GM23248 (cell line): ENCODE measurements at regions not wholly inside any gene's neighbourhood (a gene's known extent, or its start where the extent isn't known, plus 50 kb on each side); places are given as distances from the start of the nearest gene placed in this dataset.
"Not testable (repeated sequence)": the region's sequence is repeated elsewhere in the genome, so short reads cannot be mapped to it uniquely, and the experiment has no call there.

ENCODE experiments used
- DNase-seq: peaks from one replicate; pipeline ENCODE4 v3.0.0-alpha.2; 2015
- H2AFZ ChIP-seq: fragments of 200-600 bp; sonication (generic); 2 replicates; pipeline ENCODE4 v1.6.1; 2016; ENCODE audit warnings: antibody characterized with exemption
- H3F3A ChIP-seq: fragments of 200-600 bp; sonication (generic); 2 replicates; pipeline ENCODE4 v1.6.1; 2016; ENCODE audit warnings: mild to moderate bottlenecking, antibody characterized with exemption, mixed run types; ENCODE audit not compliant: insufficient read depth
- H3K27ac ChIP-seq: fragments of 200-600 bp; sonication (generic); 2 replicates; pipeline ENCODE4 v1.5.1; 2016; ENCODE audit warnings: mild to moderate bottlenecking
- H3K27me3 ChIP-seq: fragments of 200-600 bp; sonication (generic); replicated peaks from 2 replicates; pipeline ENCODE4 v1.6.1; 2016; ENCODE audit warnings: mild to moderate bottlenecking; ENCODE audit not compliant: insufficient read depth
- H3K36me3 ChIP-seq: fragments of 200-600 bp; sonication (generic); 2 replicates; pipeline ENCODE4 v1.6.1; 2016; ENCODE audit warnings: low read depth, mild to moderate bottlenecking
- H3K4me1 ChIP-seq: fragments of 200-600 bp; sonication (generic); 2 replicates; pipeline ENCODE4 v1.6.1; 2016; ENCODE audit warnings: mild to moderate bottlenecking; ENCODE audit not compliant: insufficient read depth
- H3K4me2 ChIP-seq: fragments of 200-600 bp; sonication (generic); one replicate; pipeline ENCODE4 v1.6.1; 2016; ENCODE audit warnings: mild to moderate bottlenecking; ENCODE audit not compliant: unreplicated experiment
- H3K4me3 ChIP-seq: fragments of 200-600 bp; sonication (generic); 2 replicates; pipeline ENCODE4 v1.5.1; 2016; ENCODE audit warnings: mild to moderate bottlenecking
- H3K79me2 ChIP-seq: fragments of 200-600 bp; sonication (generic); 2 replicates; pipeline ENCODE4 v1.6.1; 2016; ENCODE audit warnings: mild to moderate bottlenecking; ENCODE audit not compliant: insufficient read depth
- H3K9ac ChIP-seq: fragments of 200-600 bp; sonication (generic); 2 replicates; pipeline ENCODE4 v1.6.1; 2016; ENCODE audit warnings: mild to moderate bottlenecking
- H3K9me2 ChIP-seq: fragments of 200-600 bp; sonication (generic); 2 replicates; pipeline ENCODE4 v1.6.1; 2016; ENCODE audit warnings: mixed run types, mild to moderate bottlenecking, moderate library complexity; ENCODE audit not compliant: insufficient read depth
- H3K9me3 ChIP-seq: fragments of 200-600 bp; sonication (generic); one replicate; pipeline ENCODE4 v1.6.1; 2017; ENCODE audit warnings: low read depth
- H4K20me1 ChIP-seq: fragments of 200-600 bp; sonication (generic); 2 replicates; pipeline ENCODE4 v1.6.0; 2016; ENCODE audit not compliant: insufficient read depth
- EZH2 ChIP-seq: fragments of 200-600 bp; sonication (generic); IDR thresholded peaks from 2 replicates; pipeline ENCODE4 v1.6.1; 2018; ENCODE audit warnings: antibody characterized with exemption, mild to moderate bottlenecking; ENCODE audit not compliant: insufficient read depth, poor library complexity, severe bottlenecking
- EZH2phosphoT487 ChIP-seq: fragments of 200-600 bp; sonication (generic); IDR thresholded peaks from 2 replicates; pipeline ENCODE4 v1.6.1; 2018; ENCODE audit warnings: antibody characterized with exemption, moderate library complexity, mild to moderate bottlenecking, low read depth; ENCODE audit not compliant: insufficient read depth
- WGBS, 2 experiments: methylation state at CpG; one replicate each; pipeline ENCODE4 v1.1.6; 2015 to 2017; ENCODE audit warnings: low lambda C conversion rate in 2 of 2, low coverage in 1 of 2; ENCODE audit errors: missing lambda C conversion rate in 2 of 2; 5-methylcytosine and 5-hydroxymethylcytosine counted together
- in situ Hi-C: fragments of 300-500 bp; cut with MboI; formaldehyde crosslinking; loops from 2 replicates; pipeline ENCODE4 v1.15.0; 2020

- no peaks in the 10 kb centered on the region for H4K20me1 ChIP-seq
- no peak overlapping the region for H2AFZ ChIP-seq
- H3K9me2 ChIP-seq = no peaks in the 10 kb centered on the region
- H3K9me3 ChIP-seq = no peaks in the 10 kb centered on the region
- no peaks in the 10 kb centered on the region for H3K79me2 ChIP-seq
- TF ChIP-seq EZH2phosphoT487 (no peak), EZH2 (no peak)
- no peak overlapping the region for H3K9ac ChIP-seq
- H3K4me3 ChIP-seq = no peak overlapping the region
- no peak overlapping the region for H3K4me2 ChIP-seq
- WGBS, 2 experiments = 18 to 24% methylated on average over 7 of the region's 7 CpGs
- no peak for DNase-seq
- H3K4me1 ChIP-seq = no peaks in the 10 kb centered on the region
- peaks cover 20% of the 10 kb centered on the region; the same call in 1 of the 2 replicates for H3K27me3 ChIP-seq
- no peaks in the 10 kb centered on the region for H3F3A ChIP-seq
- H3K36me3 ChIP-seq = no peaks in the 10 kb centered on the region
- in situ Hi-C loops = no loop called here
- H3K27ac ChIP-seq = no peak overlapping the region
These were observed 85.0 kb upstream of the ZNF800 start for GRCh38 chr7:127477295-127478023.

- H4K20me1 ChIP-seq = no peaks in the 10 kb centered on the region
- DNase-seq = no peak
- H3K9ac ChIP-seq = no peak overlapping the region
- H3K27ac ChIP-seq = no peak overlapping the region
- 21 to 27% methylated on average over 1 of the region's 1 CpG for WGBS, 2 experiments
- peaks cover 20% of the 10 kb centered on the region; the same call in 1 of the 2 replicates for H3K27me3 ChIP-seq
- H3K79me2 ChIP-seq = no peaks in the 10 kb centered on the region
- H3K4me3 ChIP-seq = no peak overlapping the region
- no peaks in the 10 kb centered on the region for H3K9me3 ChIP-seq
- no peak overlapping the region for H2AFZ ChIP-seq
- H3K36me3 ChIP-seq = no peaks in the 10 kb centered on the region
- H3K4me1 ChIP-seq = no peaks in the 10 kb centered on the region
- no peaks in the 10 kb centered on the region for H3K9me2 ChIP-seq
- no peak overlapping the region for H3K4me2 ChIP-seq
- in situ Hi-C loops = no loop called here
- H3F3A ChIP-seq = no peaks in the 10 kb centered on the region
- TF ChIP-seq EZH2phosphoT487 (no peak), EZH2 (no peak)
These were observed 84.1 kb upstream of the ZNF800 start for GRCh38 chr7:127476618-127477017.

DNA sequence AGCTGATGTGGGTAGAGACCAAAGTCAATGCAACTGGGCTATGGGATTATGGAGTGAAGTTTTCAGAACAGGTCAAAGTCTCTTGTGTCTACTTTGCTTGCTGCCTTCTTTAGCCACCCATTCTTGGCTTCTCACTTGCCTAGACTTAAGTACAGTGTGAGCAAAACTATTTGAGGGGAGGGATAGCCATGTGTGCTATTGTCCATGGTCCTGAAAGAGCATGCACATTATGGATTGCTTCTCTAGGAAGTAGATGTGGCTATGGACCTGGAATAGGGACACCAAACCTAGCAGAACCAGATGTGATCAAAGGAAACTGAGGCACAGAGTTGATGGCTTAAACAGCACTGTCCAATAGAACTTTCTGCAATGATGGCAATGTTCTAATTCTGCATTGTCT lies 81.9 kb upstream of the ZNF800 start:
- Histone ChIP-seq H3K79me2 (no peaks in the 10 kb centered on the region), H3K4me1 (no peaks in the 10 kb centered on the region), H3K9me3 (no peaks in the 10 kb centered on the region), H3K4me2 (no peak overlapping the region), H3K9me2 (no peaks in the 10 kb centered on the region), H3K36me3 (no peaks in the 10 kb centered on the region), H4K20me1 (no peaks in the 10 kb centered on the region), H3K27me3 (peaks cover 14% of the 10 kb centered on the region; the same call in 1 of the 2 replicates), H2AFZ (no peak overlapping the region), H3F3A (no peaks in the 10 kb centered on the region), H3K27ac (no peak overlapping the region), H3K4me3 (no peak overlapping the region), H3K9ac (no peak overlapping the region)
- no peak for DNase-seq
- TF ChIP-seq EZH2 = no peak
- TF ChIP-seq EZH2phosphoT487 = no peak
- in situ Hi-C loops = no loop called here

DNA sequence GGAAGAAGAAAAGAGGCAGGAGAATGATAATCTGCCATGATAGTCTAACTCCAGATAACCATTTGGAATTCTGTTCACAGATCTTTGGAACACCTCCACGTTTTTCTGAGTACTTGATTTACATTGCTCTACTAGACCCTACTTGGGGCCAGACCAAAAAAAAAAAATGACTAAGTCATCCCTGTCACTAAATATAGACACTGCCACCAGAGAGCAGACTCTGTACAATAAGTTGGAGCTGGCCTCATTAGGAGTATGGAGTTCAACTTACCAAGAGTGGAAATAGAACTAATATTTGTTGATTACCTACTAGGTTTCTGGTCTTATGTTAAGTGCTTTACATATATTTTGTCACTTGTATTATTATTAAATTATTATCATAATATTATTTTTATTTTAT lies 80.9 kb upstream of the ZNF800 start:
- Histone ChIP-seq H2AFZ (no peak overlapping the region), H3K4me1 (no peaks in the 10 kb centered on the region), H3F3A (no peaks in the 10 kb centered on the region), H3K27me3 (peaks cover 14% of the 10 kb centered on the region; the same call in 1 of the 2 replicates), H3K9me3 (no peaks in the 10 kb centered on the region), H3K9ac (no peak overlapping the region), H3K79me2 (no peaks in the 10 kb centered on the region), H3K9me2 (no peaks in the 10 kb centered on the region), H3K27ac (no peak overlapping the region), H3K4me3 (no peak overlapping the region), H3K36me3 (no peaks in the 10 kb centered on the region), H4K20me1 (no peaks in the 10 kb centered on the region), H3K4me2 (no peak overlapping the region)
- no peak for TF ChIP-seq EZH2
- TF ChIP-seq EZH2phosphoT487 = no peak
- 0% methylated on average over 1 of the region's 1 CpG for WGBS, 2 experiments
- no peak for DNase-seq
- in situ Hi-C loops = no loop called here

DNA sequence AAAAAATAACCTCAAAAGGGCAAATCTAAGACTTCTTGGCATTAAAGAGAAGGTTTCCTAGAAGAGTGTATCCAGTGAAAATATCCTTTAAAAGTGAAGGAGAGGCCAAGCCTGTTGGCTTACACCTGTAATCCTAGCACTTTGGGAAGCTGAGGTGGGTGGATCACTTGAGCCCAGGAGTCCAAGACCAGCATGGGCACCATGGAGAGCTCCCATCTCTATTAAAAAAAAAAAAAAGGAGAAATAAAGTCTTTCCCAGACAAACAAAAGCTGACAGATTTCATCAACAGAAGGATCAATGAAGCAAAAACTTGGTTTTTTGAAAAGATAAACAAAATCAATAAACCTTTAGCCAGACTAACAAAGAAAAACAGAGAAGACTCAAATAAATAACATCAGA lies 67.6 kb upstream of the ZNF800 start:
- H3K27ac ChIP-seq = no peak overlapping the region
- no peaks in the 10 kb centered on the region for H3K79me2 ChIP-seq
- H2AFZ ChIP-seq = no peak overlapping the region
- H3K9ac ChIP-seq = no peak overlapping the region
- no peak for DNase-seq
- H3K4me1 ChIP-seq = no peaks in the 10 kb centered on the region
- no peaks in the 10 kb centered on the region for H3K36me3 ChIP-seq
- in situ Hi-C loops = no loop called here
- H3K9me2 ChIP-seq = no peaks in the 10 kb centered on the region
- H3K9me3 ChIP-seq = no peaks in the 10 kb centered on the region
- TF ChIP-seq EZH2 = no peak
- no peak for TF ChIP-seq EZH2phosphoT487
- no peak overlapping the region for H3K4me2 ChIP-seq
- no peak overlapping the region for H3K4me3 ChIP-seq
- no peaks in the 10 kb centered on the region for H3F3A ChIP-seq
- no peaks in the 10 kb centered on the region for H3K27me3 ChIP-seq
- no peaks in the 10 kb centered on the region for H4K20me1 ChIP-seq

DNA sequence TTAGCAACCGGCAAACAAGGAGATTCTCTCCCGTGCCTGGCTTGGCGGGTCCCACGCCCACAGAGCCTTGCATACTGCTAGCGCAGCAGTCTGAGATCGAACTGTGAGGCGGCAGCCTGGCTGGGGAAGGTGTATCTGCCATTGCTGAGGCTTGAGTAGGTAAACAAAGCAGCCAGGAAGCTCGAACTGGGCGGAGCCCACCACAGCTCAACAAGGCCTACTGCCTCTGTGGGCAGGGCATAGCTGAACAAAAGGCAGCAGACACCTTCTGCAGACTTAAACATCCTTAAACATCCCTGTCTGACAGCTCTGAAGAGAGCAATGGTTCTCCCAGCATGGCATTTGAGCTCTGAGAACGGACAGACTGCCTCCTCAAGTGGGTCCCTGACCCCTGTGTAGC lies 58.8 kb upstream of the ZNF800 start:
- peaks cover 14% of the 10 kb centered on the region for H3K27me3 ChIP-seq
- DNase-seq, H3K79me2 ChIP-seq, H3K9me3 ChIP-seq, in situ Hi-C loops, H2AFZ ChIP-seq, H4K20me1 ChIP-seq, H3K4me3 ChIP-seq, H3K36me3 ChIP-seq, H3K9me2 ChIP-seq, H3K27ac ChIP-seq, H3F3A ChIP-seq, H3K4me2 ChIP-seq, H3K9ac ChIP-seq, H3K4me1 ChIP-seq: not testable (repeated sequence)
- WGBS, 2 experiments = 29 to 36% methylated on average over 10 of the region's 10 CpGs
